Kidney capillary endothelial cell (primary cell): ENCODE measurements at regions not wholly inside any gene's neighbourhood (a gene's known extent, or its start where the extent isn't known, plus 50 kb on each side); places are given as distances from the start of the nearest gene placed in this dataset.
A peak's percentile ranks its signal among the peaks of the same experiment; 100 is the strongest.
"Not testable (repeated sequence)": the region's sequence is repeated elsewhere in the genome, so short reads cannot be mapped to it uniquely, and the experiment has no call there.

Experiments
- DNase-seq: peaks from one replicate; pipeline ENCODE4 v3.0.0-alpha.2; 2018; ENCODE audit warnings: low spot score

- DNase-seq: no peak
Measured at GRCh38 chr9:134546746-134547145, 94.9 kb upstream of the COL5A1 start.

GRCh38 chr9:134547161-134548100 is 94.2 kb upstream of the COL5A1 start:
- DNase-seq: no peak

- no peak for DNase-seq
Measured at GRCh38 chr9:134548185-134548584, 93.4 kb upstream of the COL5A1 start.

GRCh38 chr9:134548618-134549017 is 93.0 kb upstream of the COL5A1 start:
- DNase-seq: no peak

GRCh38 chr9:134549336-134549735 is 92.3 kb upstream of the COL5A1 start:
- no peak for DNase-seq

- DNase-seq: not testable (repeated sequence)
Measured at GRCh38 chr9:134550081-134550480, 91.5 kb upstream of the COL5A1 start.

- DNase-seq: no peak
Measured at GRCh38 chr9:134550584-134550983, 91.0 kb upstream of the COL5A1 start.

GRCh38 chr9:134551176-134551575 is 90.4 kb upstream of the COL5A1 start:
- DNase-seq: no peak

- DNase-seq: peak; percentile 88
Measured at GRCh38 chr9:134551644-134552348, 89.8 kb upstream of the COL5A1 start.

- no peak for DNase-seq
Measured at GRCh38 chr9:134552349-134552990, 89.1 kb upstream of the COL5A1 start.

GRCh38 chr9:134553061-134553891 is 88.3 kb upstream of the COL5A1 start:
- no peak for DNase-seq

- no peak for DNase-seq
Measured at GRCh38 chr9:134553996-134554372, 87.6 kb upstream of the COL5A1 start.

GRCh38 chr9:134554373-134555093 is 87.1 kb upstream of the COL5A1 start:
- DNase-seq: no peak

GRCh38 chr9:134555094-134555650 is 86.4 kb upstream of the COL5A1 start:
- no peak for DNase-seq

GRCh38 chr9:134556531-134557068 is 85.0 kb upstream of the COL5A1 start:
- DNase-seq: no peak

GRCh38 chr9:134557331-134557730 is 84.3 kb upstream of the COL5A1 start:
- no peak for DNase-seq

- no peak for DNase-seq
Measured at GRCh38 chr9:134558124-134558905, 83.3 kb upstream of the COL5A1 start.

- DNase-seq: no peak
Measured at GRCh38 chr9:134559013-134559412, 82.6 kb upstream of the COL5A1 start.

GRCh38 chr9:134560206-134560605 is 81.4 kb upstream of the COL5A1 start:
- no peak for DNase-seq

- no peak for DNase-seq
Measured at GRCh38 chr9:134560654-134561053, 80.9 kb upstream of the COL5A1 start.
